Mesenteric fat pad (tissue), 1 donor: ENCODE measurements at regions not wholly inside any gene's neighbourhood (a gene's known extent, or its start where the extent isn't known, plus 50 kb on each side); places are given as distances from the start of the nearest gene placed in this dataset.

Experiments
- DNase-seq: peaks from one replicate; pipeline ENCODE4 v3.0.0-alpha.2; 2020; ENCODE audit warnings: low spot score
- donor health status: DM: yes; HTN: yes; CAD: no.

DNA sequence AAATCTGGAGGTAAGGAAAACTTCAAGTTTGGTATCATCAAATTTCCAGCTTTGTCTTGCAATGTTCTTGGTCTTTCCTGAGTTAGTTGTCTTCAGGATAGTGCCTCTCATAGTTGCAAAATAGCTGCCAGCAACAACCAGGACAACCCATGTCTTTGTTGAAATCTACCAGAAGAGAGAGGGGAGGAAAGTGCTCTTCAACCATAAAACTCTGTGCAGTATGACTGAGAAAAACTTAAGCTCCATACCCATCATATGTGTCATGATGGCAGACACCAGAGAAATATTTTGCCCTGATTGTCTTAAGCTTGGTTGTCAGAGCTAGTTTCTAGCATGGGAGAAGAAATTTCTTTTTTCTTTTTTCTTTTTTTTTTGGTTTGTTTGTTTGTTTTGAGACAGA lies 103.3 kb downstream of the SPRY2 start:
- no peak for DNase-seq

DNA sequence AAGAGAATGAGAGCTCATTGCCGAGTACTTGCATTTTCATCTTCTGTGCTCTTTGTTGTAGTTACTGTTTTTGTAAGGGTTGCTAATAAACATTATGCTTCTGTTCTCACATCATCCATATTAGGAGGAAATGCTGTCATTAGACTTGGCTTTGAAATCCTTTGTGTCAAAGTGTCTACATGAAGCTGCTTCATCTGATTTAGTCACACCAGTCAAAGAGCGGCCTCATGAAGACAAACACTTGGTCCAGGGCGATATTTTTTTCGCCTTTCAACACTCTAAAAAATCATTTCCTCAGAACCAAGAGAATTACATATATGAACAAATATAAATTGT lies 105.0 kb downstream of the SPRY2 start:
- DNase-seq, result no peak

DNA sequence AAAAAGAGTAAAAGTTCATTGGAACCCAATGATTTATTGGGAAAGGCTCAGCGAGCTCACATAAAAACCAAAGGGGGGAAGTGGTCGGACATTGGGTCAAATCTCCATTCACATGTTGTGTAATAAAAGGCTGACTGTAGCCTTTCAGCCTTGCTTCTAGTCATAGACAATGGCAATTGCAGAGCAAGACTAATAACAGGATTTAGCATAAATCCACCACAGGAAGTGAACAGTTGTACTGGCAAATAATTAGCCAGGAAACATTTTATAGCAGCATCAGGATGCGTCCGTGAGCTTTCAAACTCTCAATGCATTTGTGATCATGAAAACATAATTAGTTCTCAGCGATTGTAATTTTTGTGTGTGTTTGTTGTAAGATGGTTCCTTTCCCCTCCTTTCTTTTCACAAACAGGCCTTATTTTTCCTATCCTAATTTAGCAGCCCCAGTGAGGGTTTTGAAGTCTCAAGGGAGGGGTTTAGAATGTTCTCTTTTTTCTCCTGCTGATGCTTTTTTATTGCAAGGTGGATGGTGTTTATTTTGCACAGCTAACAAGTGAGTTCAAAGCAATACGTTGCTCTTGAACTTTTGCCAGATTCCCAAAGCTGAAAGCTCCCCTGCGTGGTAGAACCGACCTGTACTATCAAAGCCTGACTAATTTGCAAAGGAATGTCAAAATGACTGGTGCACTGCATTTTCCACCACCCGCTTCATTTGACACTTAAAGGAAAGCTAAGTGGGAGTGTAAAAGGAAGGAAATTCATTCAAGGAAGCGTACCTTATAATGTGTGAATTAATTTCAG lies 105.6 kb downstream of the SPRY2 start:
- no peak for DNase-seq

DNA sequence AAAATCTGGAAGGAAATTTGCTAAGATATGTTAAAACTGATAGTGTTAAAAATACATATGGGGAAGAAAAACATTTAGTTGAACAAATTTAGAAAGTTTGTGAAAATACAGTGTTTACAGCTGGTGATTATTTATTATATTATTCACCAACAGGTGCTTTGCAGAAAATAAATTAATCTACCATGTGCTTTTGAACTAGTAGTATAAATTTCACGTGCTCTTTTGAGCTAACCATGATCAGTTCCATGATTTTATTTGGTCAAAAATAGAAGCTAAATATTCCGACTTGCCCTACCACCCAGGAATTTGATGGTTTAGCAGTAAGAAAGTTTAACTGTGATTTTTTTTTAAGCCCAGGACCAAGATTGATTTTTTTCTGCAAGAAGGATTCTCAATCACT lies 113.3 kb downstream of the SPRY2 start:
- no peak for DNase-seq

DNA sequence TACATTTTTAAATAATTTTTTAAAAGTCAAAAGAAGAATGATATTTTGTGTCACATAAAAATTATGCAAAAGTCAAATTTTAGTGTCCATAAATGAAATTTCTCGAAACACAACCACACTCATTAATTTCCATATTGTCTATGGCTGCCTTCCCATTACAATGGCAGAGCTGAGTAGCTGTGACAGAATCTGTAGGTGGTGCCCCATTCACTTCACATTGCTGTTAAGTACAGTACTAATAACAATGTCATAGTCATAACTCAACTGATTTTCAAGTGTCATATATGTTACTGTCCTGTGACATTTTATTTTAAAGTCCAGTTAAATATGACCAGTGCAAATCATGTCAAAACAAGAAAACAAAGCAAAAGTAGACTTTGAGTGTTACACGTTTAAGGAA lies 114.3 kb downstream of the SPRY2 start:
- DNase-seq, result no peak

DNA sequence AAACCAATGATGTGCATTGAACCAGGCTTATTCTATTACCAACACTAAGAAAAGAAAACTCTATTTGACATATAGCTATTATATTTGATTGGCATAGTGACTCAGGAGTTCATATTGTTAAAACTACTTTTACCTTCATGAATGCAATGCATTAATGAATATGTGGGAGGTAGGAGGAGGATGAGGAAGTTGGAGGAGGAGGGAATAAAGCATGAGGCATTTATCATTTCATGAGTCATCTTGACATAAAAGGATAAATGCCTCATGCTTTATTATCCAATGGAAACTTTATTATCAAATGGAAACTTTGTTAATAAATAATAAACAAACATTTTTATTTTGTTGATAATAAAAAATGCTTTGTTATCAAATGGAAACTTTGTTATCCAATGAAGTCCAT lies 116.5 kb downstream of the SPRY2 start:
- no peak for DNase-seq

DNA sequence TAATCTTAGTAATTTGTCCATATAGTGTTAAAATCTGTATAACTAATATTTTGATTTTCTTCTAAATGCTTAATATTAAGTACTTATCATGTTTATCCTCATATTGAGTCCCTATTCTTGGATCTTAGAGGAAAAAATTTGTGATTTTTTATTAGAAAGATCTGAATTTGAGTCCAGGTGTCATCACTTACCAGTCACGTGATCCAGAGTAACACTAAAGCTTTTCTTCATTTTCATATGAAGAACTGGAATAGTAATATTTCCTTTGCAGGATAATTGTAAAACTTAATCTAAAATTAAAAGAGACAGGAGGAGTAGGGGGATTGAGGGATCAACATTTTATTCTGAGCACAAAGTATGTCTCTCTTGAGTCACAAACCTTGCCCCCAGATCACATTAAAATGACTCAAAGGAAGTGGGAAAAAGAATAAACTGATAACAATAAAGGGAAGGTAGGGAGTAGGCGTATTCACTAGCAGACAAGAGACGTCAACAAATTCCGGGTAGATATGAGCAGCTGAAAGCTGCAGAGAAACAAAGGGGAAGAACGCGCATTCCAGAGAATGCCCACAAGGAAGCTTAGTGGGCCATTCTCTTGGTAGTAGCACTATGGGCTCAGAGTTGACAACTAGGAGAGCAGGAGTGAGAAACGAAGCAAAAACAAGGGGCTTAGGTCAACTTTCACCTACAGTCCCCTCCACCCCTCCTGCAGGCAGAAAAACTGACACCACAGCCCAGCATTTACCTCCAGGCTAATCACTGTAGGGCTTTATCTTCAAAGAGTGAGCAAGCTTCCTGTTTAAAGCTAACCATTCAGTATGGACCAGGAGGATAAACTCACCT lies 123.1 kb downstream of the SPRY2 start:
- no peak for DNase-seq

DNA sequence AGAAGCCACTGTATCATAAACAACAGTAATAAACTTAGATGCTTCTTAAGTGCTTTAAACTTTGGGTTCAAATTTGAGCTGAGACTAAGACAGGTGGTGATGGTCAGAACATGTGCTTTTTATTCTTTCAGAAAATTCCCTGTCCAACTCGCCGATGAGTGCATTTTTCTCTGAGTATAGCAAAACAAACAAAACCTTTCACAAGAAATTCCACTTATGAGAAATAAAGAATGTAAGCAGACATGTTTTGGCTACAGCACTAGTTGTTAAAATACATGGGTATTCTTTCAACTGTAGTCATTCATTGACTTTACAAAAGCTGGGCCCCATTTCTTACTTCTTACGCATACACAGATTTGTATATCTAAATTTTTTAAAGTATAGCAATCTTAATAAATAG lies 125.6 kb downstream of the SPRY2 start:
- DNase-seq, result no peak

DNA sequence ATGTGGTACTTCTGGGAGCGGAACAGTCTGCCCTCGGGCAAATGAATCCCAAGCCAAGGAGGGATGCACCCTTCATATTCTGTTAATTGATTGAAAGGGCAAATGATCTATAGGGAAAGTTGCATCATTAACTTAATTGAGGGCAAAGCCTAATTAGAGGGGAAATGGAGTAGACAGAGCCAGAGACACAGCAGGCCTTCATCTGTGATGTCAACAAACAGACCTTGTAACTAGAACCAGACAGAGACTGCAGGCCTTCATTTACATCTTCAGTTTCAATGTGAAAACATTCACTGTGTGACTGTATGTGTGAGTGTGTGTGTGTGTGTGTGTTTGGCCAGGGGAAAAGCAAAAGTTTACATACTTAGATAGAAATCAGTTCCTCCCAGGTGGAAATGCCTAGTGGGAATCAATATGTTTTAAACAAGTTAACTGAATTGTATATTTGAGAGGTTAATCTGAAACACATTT lies 126.4 kb downstream of the SPRY2 start:
- DNase-seq, result no peak

DNA sequence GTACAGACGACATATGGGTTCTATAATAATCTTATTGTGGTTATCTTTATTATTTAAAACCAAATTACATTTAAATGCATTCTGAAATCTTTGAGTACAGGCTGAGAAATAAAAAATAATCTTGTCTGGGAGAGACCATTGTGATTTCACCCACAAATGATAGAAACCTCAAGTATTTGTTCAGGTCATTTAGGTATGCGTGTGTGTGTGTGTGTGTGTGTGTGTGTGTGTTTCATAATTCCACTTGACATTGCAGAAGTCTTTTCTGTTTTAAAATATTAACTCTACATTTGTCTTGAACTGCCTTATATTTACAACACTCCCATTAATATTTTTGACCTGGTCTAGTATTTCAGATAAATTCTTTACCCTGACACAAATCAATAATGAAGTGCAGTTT lies 126.9 kb downstream of the SPRY2 start:
- DNase-seq, result no peak

DNA sequence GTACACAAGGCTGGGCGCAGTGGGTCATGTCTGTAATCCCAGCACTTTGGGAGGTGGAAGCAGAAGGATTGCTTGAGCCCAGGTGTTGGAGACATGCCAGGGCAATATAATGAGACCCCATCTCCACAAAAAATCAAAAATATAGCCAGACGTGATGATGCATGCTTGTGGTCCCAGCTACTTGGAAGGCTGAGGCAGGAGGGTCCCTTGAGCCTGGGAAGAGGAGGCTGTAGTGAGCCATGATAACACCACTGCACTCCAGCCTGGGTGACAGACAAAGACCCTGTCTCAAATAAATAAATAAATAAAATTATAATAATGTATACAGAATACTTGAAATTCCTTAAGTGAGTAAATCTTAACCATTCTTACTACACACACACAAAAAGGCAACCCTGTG lies 127.7 kb downstream of the SPRY2 start:
- DNase-seq, result no peak

DNA sequence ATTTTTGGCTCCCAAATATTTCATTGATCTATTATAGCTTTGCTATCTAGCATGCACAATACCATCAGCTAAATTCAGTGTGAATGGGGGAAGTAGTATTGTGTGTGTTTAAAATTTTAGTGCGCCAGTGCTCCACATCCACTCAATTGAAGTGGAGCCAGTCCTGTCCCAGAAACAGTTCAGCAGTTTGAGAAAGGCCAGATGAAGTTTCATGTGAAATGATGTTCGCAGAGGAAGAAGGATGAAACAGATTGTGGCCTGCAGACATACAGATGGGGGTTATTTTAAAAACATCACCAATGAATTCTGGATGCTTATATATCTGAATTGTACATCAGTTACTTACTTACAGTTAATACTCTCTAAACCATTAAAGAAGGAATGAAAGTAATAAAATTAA lies 129.4 kb downstream of the SPRY2 start:
- DNase-seq, result no peak

DNA sequence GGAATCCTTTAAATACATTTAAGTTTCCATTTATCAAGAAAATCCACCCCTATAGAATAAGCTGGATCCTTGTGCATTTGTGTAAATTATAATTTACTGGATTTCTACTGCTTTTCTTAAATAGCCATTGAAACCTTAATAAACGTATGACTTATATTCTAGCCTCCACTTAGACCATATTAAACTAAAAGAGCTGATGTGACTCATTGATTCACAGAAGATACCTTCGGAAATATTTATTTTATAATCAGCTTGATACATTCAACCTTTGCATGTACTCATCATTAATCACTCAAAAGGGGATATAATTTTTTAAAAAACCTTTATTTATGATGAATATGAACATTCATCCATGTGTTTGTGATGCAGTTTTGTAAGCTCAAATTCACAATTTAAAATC lies 136.3 kb downstream of the SPRY2 start:
- DNase-seq, result no peak

DNA sequence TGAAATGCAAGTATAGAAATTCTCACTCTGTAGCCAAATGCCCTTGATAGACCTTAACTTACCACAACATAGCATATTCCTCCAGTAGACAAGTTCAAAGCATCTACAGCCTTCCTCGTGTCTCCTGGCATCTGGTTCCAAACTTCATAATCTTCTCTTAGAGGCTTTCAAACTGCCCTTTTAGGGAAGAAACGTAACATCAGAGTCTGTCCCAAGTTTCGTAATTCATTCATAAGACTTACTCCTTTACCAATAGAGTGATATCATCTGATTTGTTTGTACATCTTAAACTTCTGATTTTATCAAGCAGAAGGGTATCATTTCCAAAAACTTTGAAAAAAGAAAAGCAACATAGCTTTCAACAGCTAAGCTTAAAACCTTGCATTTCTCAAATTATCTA lies 137.4 kb downstream of the SPRY2 start:
- no peak for DNase-seq

DNA sequence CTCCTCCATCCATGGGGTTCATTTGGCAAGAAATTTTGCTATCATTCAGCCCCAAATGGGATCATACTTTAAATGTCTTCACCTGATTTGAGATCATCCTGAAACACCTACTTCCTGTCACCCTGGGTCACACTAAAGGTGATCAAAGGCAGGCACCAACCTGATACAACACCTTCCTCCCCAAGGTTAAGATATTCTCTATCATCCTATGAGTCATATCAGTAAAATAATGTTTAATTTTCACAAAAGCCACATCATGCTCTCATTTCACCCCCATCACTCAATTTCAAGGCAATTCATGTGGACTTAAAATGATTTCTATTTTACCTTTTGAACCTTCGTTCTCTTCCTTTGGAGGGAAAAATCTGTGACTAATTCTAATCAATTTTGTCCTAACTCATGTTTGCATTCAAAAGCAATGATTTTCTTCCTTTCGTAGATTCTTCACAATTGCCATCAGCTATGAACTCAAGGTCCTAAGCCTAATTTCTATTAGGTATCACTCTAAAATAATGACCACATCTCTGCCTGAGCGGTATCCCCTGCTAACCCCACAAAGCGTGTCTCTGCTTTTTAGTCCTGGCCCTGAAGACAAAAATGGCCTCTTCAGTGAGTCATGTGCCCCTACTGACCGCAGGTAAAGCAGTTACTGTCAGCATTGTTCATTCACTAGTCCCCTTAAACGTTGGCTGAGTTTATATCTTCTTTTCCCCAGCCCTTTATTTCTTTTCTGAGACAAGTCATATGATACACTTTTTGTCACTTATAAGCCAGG lies 139.0 kb downstream of the SPRY2 start:
- DNase-seq, result no peak

DNA sequence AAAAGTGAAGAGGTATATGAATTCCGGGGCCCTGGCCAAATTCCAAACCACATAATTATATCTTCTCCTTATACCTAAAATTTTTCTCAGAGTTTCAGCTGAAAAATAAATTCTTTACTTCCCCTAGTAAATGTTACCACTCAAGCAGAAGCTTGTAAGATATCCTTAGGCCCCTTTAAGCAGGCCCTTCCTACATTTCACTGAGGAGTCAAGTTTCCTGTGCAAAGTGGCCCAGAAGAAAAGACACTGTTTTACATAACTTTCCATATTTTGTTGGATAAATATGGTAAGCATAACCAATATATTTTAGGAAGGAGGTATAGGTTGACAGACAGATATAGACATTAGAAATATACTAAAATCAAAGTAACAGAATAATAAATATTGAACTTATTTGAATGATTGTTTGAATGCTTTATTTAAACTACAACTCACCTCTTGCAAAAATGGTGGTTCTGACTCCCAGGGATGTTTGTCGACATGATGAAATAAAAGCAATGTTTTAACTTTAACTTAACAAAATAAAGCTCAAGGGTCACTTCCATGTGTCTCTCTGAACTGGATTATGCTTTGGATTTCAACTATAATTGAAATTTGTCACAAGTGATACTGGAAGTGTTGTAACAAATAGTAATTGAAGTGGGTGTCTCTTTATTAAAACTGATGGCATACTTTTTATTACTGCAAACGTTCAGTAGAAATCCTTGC lies 141.2 kb downstream of the SPRY2 start:
- DNase-seq, result no peak

DNA sequence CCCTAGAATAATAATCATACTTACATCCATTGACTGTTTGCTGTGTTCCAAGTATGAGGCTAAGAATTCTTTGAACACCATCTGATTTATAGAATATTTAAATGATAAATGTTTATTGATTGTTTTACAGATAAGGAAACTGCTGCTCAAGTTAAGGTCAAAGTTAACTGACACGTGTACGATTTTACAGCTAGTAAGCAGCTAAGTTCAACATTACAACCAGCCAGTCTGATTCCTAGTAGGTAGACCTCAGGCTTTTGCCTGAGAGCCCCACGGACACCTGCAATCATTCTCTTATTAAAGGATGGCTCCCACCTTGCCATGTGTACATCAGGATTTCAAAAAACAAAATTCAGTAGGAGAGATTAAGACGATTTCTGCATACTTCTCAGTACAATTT lies 141.9 kb downstream of the SPRY2 start:
- DNase-seq, result no peak

DNA sequence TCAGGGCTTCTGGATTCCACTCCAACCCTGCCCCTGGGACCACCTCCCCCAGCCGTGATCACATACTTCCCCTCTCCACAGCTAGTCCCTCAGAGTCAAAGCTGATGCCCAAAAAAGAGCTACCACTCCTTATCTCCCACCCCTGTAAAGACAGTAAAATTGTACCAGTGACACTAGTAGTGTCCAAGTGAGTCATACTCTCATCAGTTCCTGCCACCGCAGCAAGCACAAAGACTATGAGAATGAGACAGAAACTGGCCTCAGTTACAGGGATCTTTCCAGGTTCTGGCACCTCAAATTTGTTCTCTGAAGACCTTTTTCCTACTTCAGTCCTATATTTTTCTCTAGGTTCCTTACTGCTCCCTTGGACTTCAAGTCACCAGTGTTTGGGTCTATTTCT lies 144.2 kb downstream of the SPRY2 start:
- no peak for DNase-seq

DNA sequence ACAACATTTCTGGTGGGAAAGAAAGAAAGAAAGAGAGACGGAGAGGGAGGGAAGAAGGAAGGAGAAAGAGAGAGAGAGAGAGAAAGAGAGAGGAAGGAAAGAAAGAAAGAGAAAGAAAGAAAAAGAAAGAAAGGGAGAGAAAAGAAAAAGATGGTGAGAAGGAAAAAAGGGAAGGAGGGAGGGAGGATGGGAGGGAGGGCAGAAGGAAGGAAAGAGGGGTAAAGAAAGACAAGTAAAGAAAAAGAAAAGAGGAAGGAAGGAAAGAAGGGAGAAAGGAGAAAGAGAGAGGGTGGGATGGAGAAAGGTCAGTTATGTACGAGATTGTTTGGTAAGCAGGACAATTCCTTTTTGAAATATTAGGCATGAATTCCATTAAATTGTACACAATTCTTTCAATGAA lies 145.3 kb downstream of the SPRY2 start:
- DNase-seq, result no peak

DNA sequence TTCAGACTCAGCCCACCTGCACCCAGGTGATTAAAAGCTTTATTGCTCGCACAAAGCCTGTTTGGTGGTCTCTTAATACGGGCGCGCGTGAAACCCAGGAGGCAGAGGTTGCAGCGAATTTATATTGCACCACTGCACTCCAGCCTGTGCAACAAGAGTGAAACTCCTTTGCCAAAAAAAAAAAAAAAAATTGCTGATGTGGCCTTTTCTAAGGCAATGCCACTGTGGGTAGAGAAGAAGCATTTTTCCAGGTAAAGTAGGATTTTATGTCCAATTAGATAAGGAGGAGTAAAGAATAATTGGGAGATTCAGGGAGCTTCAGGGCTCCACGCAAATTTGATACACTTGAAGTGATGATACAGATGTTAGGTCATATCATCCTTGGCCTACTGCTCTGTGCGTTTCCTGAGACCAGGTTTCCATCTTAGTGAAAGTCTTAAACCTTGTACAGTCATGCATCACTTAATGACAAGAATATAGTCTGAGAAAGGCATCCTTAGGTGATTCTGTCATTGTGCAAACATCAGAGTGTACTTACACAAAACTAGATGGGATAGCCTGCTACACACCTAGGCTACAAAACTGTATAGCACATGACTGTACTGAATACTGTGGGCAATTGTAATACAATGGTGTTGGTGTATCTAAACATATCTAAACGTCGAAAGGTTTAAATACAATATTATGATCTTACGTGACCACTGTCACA lies 150.9 kb downstream of the SPRY2 start:
- no peak for DNase-seq
